ENCODE measurements at regions not wholly inside any gene's neighbourhood (a gene's known extent, or its start where the extent isn't known, plus 50 kb on each side); places are given as distances from the start of the nearest gene placed in this dataset.

- ChIA-PET CTCF (no interaction called here), RAD21 (ENCODE audit: low non-redundant PET in 1 of 2, low total read pairs in 2 of 2, uncharacterized antibody in 2 of 2, unreplicated experiment in 2 of 2) (no interaction called here), POLR2A (no interaction called here)
- Histone ChIP-seq H2AFZ (ENCODE audit: low read depth, low read length, poor library complexity, severe bottlenecking) (no peak overlapping the region), H3K79me2 (ENCODE audit: insufficient read depth, low read length) (no peaks in the 10 kb centered on the region), H4K20me1 (ENCODE audit: insufficient read depth) (no peaks in the 10 kb centered on the region), H3K36me3 (ENCODE audit: control insufficient read depth in 1 of 2, insufficient read depth in 2 of 2, low read length in 2 of 2) (no peaks in the 10 kb centered on the region), H3K4me1 (ENCODE audit: control insufficient read depth in 1 of 2, insufficient read depth in 2 of 2, low read length in 2 of 2) (no peaks in the 10 kb centered on the region), H3K4me3 (replicated peaks in 1 of 2; ENCODE audit: low read depth in 1 of 2, low read length in 2 of 2) (no peak overlapping the region), H3K9ac (ENCODE audit: low read length) (no peak overlapping the region), H3K27ac (ENCODE audit: low read depth, low read length) (no peak overlapping the region), H3K9me3 (ENCODE audit: control insufficient read depth in 1 of 2, insufficient read depth in 1 of 2, low read depth in 1 of 2, low read length in 2 of 2) (no peaks in the 10 kb centered on the region), H3K4me2 (ENCODE audit: low read length) (no peak overlapping the region), H3K27me3 (ENCODE audit: insufficient read depth, low read length) (no peaks in the 10 kb centered on the region), H3K9me2 (ENCODE audit: insufficient read depth) (no peaks in the 10 kb centered on the region)
- no peak for DNase-seq (ENCODE audit: low read depth, low spot score)
- no TSS peak for BruUV-seq (replicated peaks)
- TF ChIP-seq SP1 (IDR thresholded peaks at IDR 0.05; ENCODE audit: low read depth) (no peak), TCF7L2 (IDR thresholded peaks at IDR 0.05; ENCODE audit: borderline replicate concordance, extremely low read depth, insufficient read depth, insufficient read length) (no peak), JUND (IDR thresholded peaks at IDR 0.05) (no peak), YY1 (IDR thresholded peaks at IDR 0.05; ENCODE audit: extremely low read depth, insufficient replicate concordance, low read depth, low read length) (no peak), SIN3A (IDR thresholded peaks at IDR 0.05; ENCODE audit: low read depth) (no peak), ZBTB33 (IDR thresholded peaks at IDR 0.05; ENCODE audit: extremely low read depth, insufficient replicate concordance, low read length) (no peak), CTCF (IDR thresholded peaks at IDR 0.05 in 2 of 3, conservative IDR thresholded peaks at IDR 0.05 in 1 of 3; ENCODE audit: borderline replicate concordance in 1 of 3, insufficient read depth in 1 of 3, low read depth in 2 of 3, low read length in 2 of 3) (no peak), ELF1 (IDR thresholded peaks at IDR 0.05; ENCODE audit: borderline replicate concordance, low read depth) (no peak), RAD21 (IDR thresholded peaks at IDR 0.05; ENCODE audit: low read depth) (no peak), FOSL1 (IDR thresholded peaks at IDR 0.05; ENCODE audit: low read depth) (no peak), SRF (IDR thresholded peaks at IDR 0.05; ENCODE audit: low read depth) (no peak), ZNF274 (IDR thresholded peaks at IDR 0.05; ENCODE audit: low read depth, low read length) (no peak), MAX (IDR thresholded peaks at IDR 0.05) (no peak), POLR2A (IDR thresholded peaks at IDR 0.05; ENCODE audit: borderline replicate concordance, extremely low read depth, insufficient read depth, insufficient read length) (no peak), CBX3 (IDR thresholded peaks at IDR 0.05; ENCODE audit: low read depth) (no peak), ATF3 (IDR thresholded peaks at IDR 0.05) (no peak), EZH2phosphoT487 (IDR thresholded peaks at IDR 0.05; ENCODE audit: borderline replicate concordance) (no peak), EGR1 (IDR thresholded peaks at IDR 0.05; ENCODE audit: low read depth) (no peak), CEBPB (IDR thresholded peaks at IDR 0.05; ENCODE audit: low read depth) (no peak)
- ATAC-seq, result no peak
- intact Hi-C loops (cut with micrococcal nuclease), result no loop called here
Measured at GRCh38 chr3:66722675-66723074, 221.9 kb upstream of the LRIG1 start.

Data from HCT116 (cell line).